ENCODE measurements at regions not wholly inside any gene's neighbourhood (a gene's known extent, or its start where the extent isn't known, plus 50 kb on each side); places are given as distances from the start of the nearest gene placed in this dataset.

GRCh38 chr5:125004009-125004408 is 257.6 kb upstream of the ZNF608 start:
- no peak overlapping the region for H3K4me3 ChIP-seq (replicated peaks; ENCODE audit: low read depth, low read length)
- TF ChIP-seq CTCF (IDR thresholded peaks at IDR 0.05; ENCODE audit: low read depth, low read length, missing control alignments) = no peak
- DNase-seq (ENCODE audit: extremely low read depth, low read depth) = no peak

- DNase-seq (ENCODE audit: extremely low read depth, low read depth) = no peak
- no peak for TF ChIP-seq CTCF (IDR thresholded peaks at IDR 0.05; ENCODE audit: low read depth, low read length, missing control alignments)
- H3K4me3 ChIP-seq (replicated peaks; ENCODE audit: low read depth, low read length) = no peak overlapping the region
Measured at GRCh38 chr5:125005266-125005665, 258.8 kb upstream of the ZNF608 start.

GRCh38 chr5:125006011-125006685 is 259.7 kb upstream of the ZNF608 start:
- no peak for TF ChIP-seq CTCF (IDR thresholded peaks at IDR 0.05; ENCODE audit: low read depth, low read length, missing control alignments)
- no peak for DNase-seq (ENCODE audit: extremely low read depth, low read depth)
- H3K4me3 ChIP-seq (replicated peaks; ENCODE audit: low read depth, low read length) = no peak overlapping the region

GRCh38 chr5:125010356-125010755 is 263.9 kb upstream of the ZNF608 start:
- DNase-seq (ENCODE audit: extremely low read depth, low read depth) = no peak
- TF ChIP-seq CTCF (IDR thresholded peaks at IDR 0.05; ENCODE audit: low read depth, low read length, missing control alignments) = no peak
- no peak overlapping the region for H3K4me3 ChIP-seq (replicated peaks; ENCODE audit: low read depth, low read length)

- no peak overlapping the region for H3K4me3 ChIP-seq (replicated peaks; ENCODE audit: low read depth, low read length)
- TF ChIP-seq CTCF (IDR thresholded peaks at IDR 0.05; ENCODE audit: low read depth, low read length, missing control alignments) = no peak
- no peak for DNase-seq (ENCODE audit: extremely low read depth, low read depth)
Measured at GRCh38 chr5:125011014-125011413, 264.6 kb upstream of the ZNF608 start.

GRCh38 chr5:125011419-125011818 is 265.0 kb upstream of the ZNF608 start:
- no peak for DNase-seq (ENCODE audit: extremely low read depth, low read depth)
- H3K4me3 ChIP-seq (replicated peaks; ENCODE audit: low read depth, low read length) = no peak overlapping the region
- no peak for TF ChIP-seq CTCF (IDR thresholded peaks at IDR 0.05; ENCODE audit: low read depth, low read length, missing control alignments)

- no peak overlapping the region for H3K4me3 ChIP-seq (replicated peaks; ENCODE audit: low read depth, low read length)
- no peak for DNase-seq (ENCODE audit: extremely low read depth, low read depth)
- TF ChIP-seq CTCF (IDR thresholded peaks at IDR 0.05; ENCODE audit: low read depth, low read length, missing control alignments) = no peak
Measured at GRCh38 chr5:125011947-125012346, 265.5 kb upstream of the ZNF608 start.
